AG20443 (cell line): ENCODE measurements at regions not wholly inside any gene's neighbourhood (a gene's known extent, or its start where the extent isn't known, plus 50 kb on each side); places are given as distances from the start of the nearest gene placed in this dataset.
"Not testable (repeated sequence)": the region's sequence is repeated elsewhere in the genome, so short reads cannot be mapped to it uniquely, and the experiment has no call there.

Experiments used
- DNase-seq: peaks from one replicate; pipeline ENCODE4 v3.0.0; 2012; ENCODE audit warnings: low spot score, mixed read lengths

GRCh38 chr2:224113930-224114329 lies 74.8 kb upstream of the SERPINE2 start:
- not testable (repeated sequence) for DNase-seq

GRCh38 chr2:224111576-224111975 lies 72.5 kb upstream of the SERPINE2 start:
- peak; percentile 33 for DNase-seq

- DNase-seq = no peak
These were observed 71.7 kb upstream of the SERPINE2 start for GRCh38 chr2:224110811-224111210.

- DNase-seq = no peak
These were observed 70.7 kb upstream of the SERPINE2 start for GRCh38 chr2:224109751-224110150.

GRCh38 chr2:224106794-224107193 lies 67.7 kb upstream of the SERPINE2 start:
- DNase-seq = no peak

GRCh38 chr2:224104668-224105386 lies 65.7 kb upstream of the SERPINE2 start:
- no peak for DNase-seq

- no peak for DNase-seq
These were observed 64.6 kb upstream of the SERPINE2 start for GRCh38 chr2:224103651-224104050.

- no peak for DNase-seq
These were observed 63.9 kb upstream of the SERPINE2 start for GRCh38 chr2:224102991-224103390.

- peak; percentile 82 for DNase-seq
These were observed 62.9 kb upstream of the SERPINE2 start for GRCh38 chr2:224101820-224102630.

- DNase-seq = no peak
These were observed 61.0 kb upstream of the SERPINE2 start for GRCh38 chr2:224099861-224100643.

GRCh38 chr2:224098481-224099230 lies 59.6 kb upstream of the SERPINE2 start:
- DNase-seq = no peak

- no peak for DNase-seq
These were observed 55.3 kb upstream of the SERPINE2 start for GRCh38 chr2:224094413-224094812.

GRCh38 chr2:224091671-224092070 lies 52.6 kb upstream of the SERPINE2 start:
- DNase-seq = not testable (repeated sequence)

- DNase-seq = not testable (repeated sequence)
These were observed 50.5 kb upstream of the SERPINE2 start for GRCh38 chr2:224089606-224090005.
